ENCODE measurements at regions not wholly inside any gene's neighbourhood (a gene's known extent, or its start where the extent isn't known, plus 50 kb on each side); places are given as distances from the start of the nearest gene placed in this dataset.

DNA sequence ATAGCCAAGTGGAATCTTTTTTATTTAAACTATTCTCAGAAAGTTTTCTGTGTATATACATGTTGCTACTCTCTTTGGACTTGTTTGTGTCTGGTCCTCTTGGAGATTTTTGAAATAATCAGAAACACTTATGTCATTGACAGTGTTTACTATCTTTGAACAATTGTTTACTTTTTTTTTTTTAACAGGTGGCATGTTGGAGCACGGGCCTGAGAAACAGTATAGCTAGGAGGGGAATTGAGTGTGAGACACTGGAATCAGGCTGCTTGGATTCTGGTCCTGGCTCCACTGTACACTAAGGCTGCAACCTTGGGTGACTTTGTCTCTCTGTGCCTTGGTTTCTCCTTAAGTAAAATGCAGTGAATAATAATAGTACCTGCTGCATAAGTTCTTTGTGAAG is 279.6 kb downstream of the PRL start:
- no peak overlapping the region for H3T11ph ChIP-seq (ENCODE audit: low read length)
- H3K14ac ChIP-seq (ENCODE audit: insufficient read depth, low read length), result no peak overlapping the region
- no peak overlapping the region for H3K4me2 ChIP-seq (ENCODE audit: insufficient read depth, insufficient read length, low read length)
- no peak overlapping the region for H4K91ac ChIP-seq (ENCODE audit: insufficient read length, low read depth, low read length)
- H4K8ac ChIP-seq (replicated peaks; ENCODE audit: insufficient read length, low read depth, low read length), result no peak overlapping the region
- no peaks in the 10 kb centered on the region for H3K27me3 Mint-ChIP-seq (ENCODE audit: low read depth)
- H3K4me3 Mint-ChIP-seq, result no peak overlapping the region
- no peak overlapping the region for H3K27ac Mint-ChIP-seq
- peaks cover 9% of the 10 kb centered on the region for H3K79me1 ChIP-seq (ENCODE audit: insufficient read depth, low read depth, low read length, poor library complexity, severe bottlenecking)
- no peak overlapping the region for H3K18ac ChIP-seq (ENCODE audit: insufficient read length, low read depth, low read length)
- no peaks in the 10 kb centered on the region for H3K27me3 ChIP-seq (ENCODE audit: insufficient read depth, low read length)
- TF ChIP-seq, protein P1, sequence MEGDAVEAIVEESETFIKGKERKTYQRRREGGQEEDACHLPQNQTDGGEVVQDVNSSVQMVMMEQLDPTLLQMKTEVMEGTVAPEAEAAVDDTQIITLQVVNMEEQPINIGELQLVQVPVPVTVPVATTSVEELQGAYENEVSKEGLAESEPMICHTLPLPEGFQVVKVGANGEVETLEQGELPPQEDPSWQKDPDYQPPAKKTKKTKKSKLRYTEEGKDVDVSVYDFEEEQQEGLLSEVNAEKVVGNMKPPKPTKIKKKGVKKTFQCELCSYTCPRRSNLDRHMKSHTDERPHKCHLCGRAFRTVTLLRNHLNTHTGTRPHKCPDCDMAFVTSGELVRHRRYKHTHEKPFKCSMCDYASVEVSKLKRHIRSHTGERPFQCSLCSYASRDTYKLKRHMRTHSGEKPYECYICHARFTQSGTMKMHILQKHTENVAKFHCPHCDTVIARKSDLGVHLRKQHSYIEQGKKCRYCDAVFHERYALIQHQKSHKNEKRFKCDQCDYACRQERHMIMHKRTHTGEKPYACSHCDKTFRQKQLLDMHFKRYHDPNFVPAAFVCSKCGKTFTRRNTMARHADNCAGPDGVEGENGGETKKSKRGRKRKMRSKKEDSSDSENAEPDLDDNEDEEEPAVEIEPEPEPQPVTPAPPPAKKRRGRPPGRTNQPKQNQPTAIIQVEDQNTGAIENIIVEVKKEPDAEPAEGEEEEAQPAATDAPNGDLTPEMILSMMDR (conservative IDR thresholded peaks at IDR 0.05), result no peak
- H2AFZ ChIP-seq (ENCODE audit: low read length), result no peak overlapping the region
- no peak overlapping the region for H4K5ac ChIP-seq (ENCODE audit: insufficient read length, low read depth, low read length)
- H3K9ac ChIP-seq (ENCODE audit: extremely low read depth, insufficient read length, low read length), result no peak overlapping the region
- no peak overlapping the region for H3K4ac ChIP-seq (ENCODE audit: low read depth, low read length)
- H3K4me1 ChIP-seq (ENCODE audit: insufficient read depth, low read length), result no peaks in the 10 kb centered on the region; the same call in 1 of the 2 replicates
- H2AK5ac ChIP-seq (ENCODE audit: insufficient read length, low read length), result no peak overlapping the region
- H2BK5ac ChIP-seq (ENCODE audit: insufficient read length, low read length), result no peak overlapping the region
- no peaks in the 10 kb centered on the region for H3K9me3 ChIP-seq (ENCODE audit: control insufficient read depth, low read depth, low read length)
- no peak overlapping the region for H3K27ac ChIP-seq (ENCODE audit: insufficient read length, low read depth, low read length)
- H3K23me2 ChIP-seq (ENCODE audit: insufficient read length, low read depth, low read length, poor library complexity, severe bottlenecking), result no peaks in the 10 kb centered on the region
- H2BK12ac ChIP-seq (ENCODE audit: insufficient read length, low read depth, low read length), result no peak overlapping the region
- H2BK15ac ChIP-seq (ENCODE audit: low read depth, low read length), result no peak overlapping the region
- no peak overlapping the region for H3K56ac ChIP-seq (ENCODE audit: insufficient read length, low read depth, low read length)
- DNase-seq, result no peak
- peaks cover 3 to 9% of the 10 kb centered on the region in 2 experiments for H3K4me1 Mint-ChIP-seq
- H4K20me1 ChIP-seq (ENCODE audit: control insufficient read depth, insufficient read depth, insufficient read length), result no peaks in the 10 kb centered on the region
- H3K9me3 Mint-ChIP-seq, result peaks cover 3 to 7% of the 10 kb centered on the region in 2 experiments; a peak in 3 of 5 replicates
- H3K23ac ChIP-seq (ENCODE audit: insufficient read length, low read depth, low read length), result no peak overlapping the region
- H2BK20ac ChIP-seq (ENCODE audit: low read depth, low read length, poor library complexity, severe bottlenecking), result no peak overlapping the region
- peaks cover 5 to 6% (median 6%) of the 10 kb centered on the region in 3 experiments; a peak in 6 of 7 replicates for H3K36me3 Mint-ChIP-seq (ENCODE audit: insufficient read depth in 1 of 3, low read depth in 3 of 3)
- no peak overlapping the region for H2BK120ac ChIP-seq (ENCODE audit: low read depth, low read length, poor library complexity, severe bottlenecking)
- no CpG with 5 or more reads among the region's 1 CpG for WGBS (ENCODE audit: extremely low coverage, insufficient read length, low lambda C conversion rate)
- peaks cover 4% of the 10 kb centered on the region; the same call in 1 of the 2 replicates for H3K79me2 ChIP-seq (ENCODE audit: insufficient read depth, low read length)
